ENCODE measurements at regions not wholly inside any gene's neighbourhood (a gene's known extent, or its start where the extent isn't known, plus 50 kb on each side); places are given as distances from the start of the nearest gene placed in this dataset.
"Not testable (repeated sequence)": the region's sequence is repeated elsewhere in the genome, so short reads cannot be mapped to it uniquely, and the experiment has no call there.

DNA sequence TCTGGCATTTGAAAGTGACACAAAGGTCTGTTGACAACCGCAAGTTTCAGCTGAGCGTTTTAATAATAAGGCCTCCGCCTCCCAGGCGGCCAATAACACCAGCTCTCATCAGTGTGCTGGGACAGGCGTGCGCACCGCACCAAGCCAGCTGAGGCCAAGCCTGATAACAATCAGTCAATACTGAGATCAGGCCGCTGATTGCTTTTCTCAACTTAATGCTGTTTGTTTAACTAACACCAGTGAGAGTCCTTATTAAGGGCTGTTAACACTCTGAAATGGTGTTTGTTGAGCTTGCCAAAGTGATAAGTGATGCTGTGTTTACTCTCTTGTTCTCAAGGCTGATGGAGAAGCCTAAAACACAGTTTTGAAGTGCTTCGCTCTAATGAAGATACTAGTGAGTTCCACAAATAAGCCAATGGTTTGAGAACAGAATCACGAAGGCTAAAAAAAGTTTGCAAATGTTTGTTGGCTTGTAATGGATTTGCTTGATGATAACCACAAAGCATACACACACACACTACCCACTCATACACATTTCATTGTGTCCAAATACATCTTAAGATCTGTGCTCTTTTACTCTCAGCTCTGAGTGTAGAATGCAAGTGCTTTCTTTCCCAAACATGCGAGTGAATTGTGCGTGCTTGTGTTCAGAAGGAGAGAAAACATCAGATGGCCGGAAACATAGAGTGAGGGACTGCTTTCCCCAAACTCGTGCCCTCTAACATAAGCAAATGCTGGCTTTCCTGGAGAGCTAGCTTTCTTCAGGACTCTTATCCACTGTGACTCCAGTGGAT is 330.4 kb upstream of the KLF4 start:
- Histone ChIP-seq H3K4me1 (ENCODE audit: control insufficient read depth, insufficient read depth, low read length) (peaks cover 8% of the 10 kb centered on the region), H3K27me3 (ENCODE audit: control insufficient read depth, insufficient read depth, low read length) (peaks cover 29% of the 10 kb centered on the region; the same call in 1 of the 2 replicates), H3K9me3 (ENCODE audit: control insufficient read depth, insufficient read depth, low read depth, low read length) (peaks cover 2% of the 10 kb centered on the region; the same call in 1 of the 2 replicates), H3K9ac (ENCODE audit: low read length) (no peak overlapping the region), H3K27ac (ENCODE audit: low read depth, low read length) (no peak overlapping the region), H3K4me3 (ENCODE audit: low read depth, low read length) (no peak overlapping the region), H3K36me3 (ENCODE audit: control insufficient read depth, insufficient read depth, low read length) (no peaks in the 10 kb centered on the region)

GRCh38 chr9:107818503-107818829 is 328.9 kb upstream of the KLF4 start:
- not testable (repeated sequence) for H3K4me3 ChIP-seq (ENCODE audit: low read depth, low read length); H3K27ac ChIP-seq (ENCODE audit: low read depth, low read length); H3K9me3 ChIP-seq (ENCODE audit: control insufficient read depth, insufficient read depth, low read depth, low read length); H3K4me1 ChIP-seq (ENCODE audit: control insufficient read depth, insufficient read depth, low read length); H3K9ac ChIP-seq (ENCODE audit: low read length); H3K36me3 ChIP-seq (ENCODE audit: control insufficient read depth, insufficient read depth, low read length)
- H3K27me3 ChIP-seq (ENCODE audit: control insufficient read depth, insufficient read depth, low read length): peaks cover 25% of the 10 kb centered on the region; the same call in 1 of the 2 replicates

DNA sequence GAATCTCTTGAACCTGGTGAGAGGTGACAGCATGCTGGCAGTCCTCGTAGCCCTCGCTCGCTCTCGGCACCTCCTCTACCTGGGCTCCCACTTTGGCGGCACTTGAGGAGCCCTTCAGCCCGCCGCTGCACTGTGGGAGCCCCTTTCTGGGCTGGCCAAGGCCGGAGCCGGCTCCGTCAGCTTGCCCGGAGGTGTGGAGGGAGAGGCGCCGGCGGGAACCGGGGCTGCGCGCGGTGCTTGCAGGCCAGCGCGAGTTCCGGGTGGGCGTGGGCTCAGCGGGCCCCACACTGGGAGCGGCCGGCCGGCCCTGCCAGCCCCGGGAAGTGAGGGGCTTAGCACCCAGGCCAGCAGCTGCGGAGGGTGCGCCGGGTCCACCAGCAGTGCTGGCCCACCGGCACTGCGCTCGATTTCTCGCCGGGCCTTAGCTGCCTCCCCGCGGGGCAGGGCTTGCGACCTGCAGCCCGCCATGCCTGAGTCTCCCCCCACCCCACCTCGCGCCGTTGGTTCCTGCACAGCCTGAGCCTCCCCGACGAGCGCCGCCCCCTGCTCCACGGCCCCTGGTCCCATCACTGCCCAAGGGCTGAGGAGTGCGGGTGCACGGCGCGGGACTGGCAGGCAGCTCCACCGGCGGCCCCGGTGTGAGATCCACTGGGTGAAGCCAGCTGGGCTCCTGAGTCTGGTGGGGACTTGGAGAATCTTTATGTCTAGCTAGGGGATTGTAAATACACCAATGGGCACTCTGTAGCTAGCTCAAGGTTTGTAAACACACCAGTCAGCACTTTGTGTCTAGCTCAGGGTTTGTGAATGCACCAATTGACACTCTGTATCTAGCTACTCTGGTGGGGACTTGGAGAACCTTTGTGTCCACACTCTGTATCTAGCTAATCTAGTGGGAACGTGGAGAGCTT is 328.3 kb upstream of the KLF4 start:
- H3K36me3 ChIP-seq (ENCODE audit: control insufficient read depth, insufficient read depth, low read length); H3K27ac ChIP-seq (ENCODE audit: low read depth, low read length); H3K9me3 ChIP-seq (ENCODE audit: control insufficient read depth, insufficient read depth, low read depth, low read length); H3K4me3 ChIP-seq (ENCODE audit: low read depth, low read length); H3K4me1 ChIP-seq (ENCODE audit: control insufficient read depth, insufficient read depth, low read length); H3K9ac ChIP-seq (ENCODE audit: low read length): not testable (repeated sequence)
- peaks cover 19% of the 10 kb centered on the region; the same call in 1 of the 2 replicates for H3K27me3 ChIP-seq (ENCODE audit: control insufficient read depth, insufficient read depth, low read length)

DNA sequence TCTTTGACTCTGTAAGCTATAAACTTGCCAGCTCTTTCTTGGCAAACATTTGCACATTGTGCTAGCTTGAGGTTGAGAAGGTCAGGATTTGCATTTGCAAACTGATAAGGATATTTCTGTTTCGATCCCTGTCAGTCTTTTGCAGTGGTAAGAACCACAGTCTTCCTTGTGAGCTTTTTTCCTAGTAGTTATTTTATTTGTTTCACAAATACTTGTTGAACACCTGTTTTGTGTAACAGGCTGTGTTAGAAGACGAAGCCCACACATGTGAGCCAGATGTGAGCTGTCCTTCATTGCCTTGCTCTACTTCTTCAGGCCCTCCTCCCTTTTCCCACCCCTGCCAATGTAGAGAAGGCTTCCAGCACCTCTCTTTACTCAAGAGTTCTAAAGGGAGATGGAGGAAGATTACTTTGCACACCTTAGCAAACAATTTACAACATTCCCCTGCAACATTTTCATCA is 327.0 kb upstream of the KLF4 start:
- H3K27me3 ChIP-seq (ENCODE audit: control insufficient read depth, insufficient read depth, low read length): peaks cover 15% of the 10 kb centered on the region; the same call in 1 of the 2 replicates
- H3K9me3 ChIP-seq (ENCODE audit: control insufficient read depth, insufficient read depth, low read depth, low read length): peaks cover 2% of the 10 kb centered on the region; the same call in 1 of the 2 replicates
- no peaks in the 10 kb centered on the region for H3K36me3 ChIP-seq (ENCODE audit: control insufficient read depth, insufficient read depth, low read length)
- peaks cover 8% of the 10 kb centered on the region for H3K4me1 ChIP-seq (ENCODE audit: control insufficient read depth, insufficient read depth, low read length)
- H3K4me3 ChIP-seq (ENCODE audit: low read depth, low read length): no peak overlapping the region
- no peak overlapping the region for H3K9ac ChIP-seq (ENCODE audit: low read length)
- H3K27ac ChIP-seq (ENCODE audit: low read depth, low read length): no peak overlapping the region

DNA sequence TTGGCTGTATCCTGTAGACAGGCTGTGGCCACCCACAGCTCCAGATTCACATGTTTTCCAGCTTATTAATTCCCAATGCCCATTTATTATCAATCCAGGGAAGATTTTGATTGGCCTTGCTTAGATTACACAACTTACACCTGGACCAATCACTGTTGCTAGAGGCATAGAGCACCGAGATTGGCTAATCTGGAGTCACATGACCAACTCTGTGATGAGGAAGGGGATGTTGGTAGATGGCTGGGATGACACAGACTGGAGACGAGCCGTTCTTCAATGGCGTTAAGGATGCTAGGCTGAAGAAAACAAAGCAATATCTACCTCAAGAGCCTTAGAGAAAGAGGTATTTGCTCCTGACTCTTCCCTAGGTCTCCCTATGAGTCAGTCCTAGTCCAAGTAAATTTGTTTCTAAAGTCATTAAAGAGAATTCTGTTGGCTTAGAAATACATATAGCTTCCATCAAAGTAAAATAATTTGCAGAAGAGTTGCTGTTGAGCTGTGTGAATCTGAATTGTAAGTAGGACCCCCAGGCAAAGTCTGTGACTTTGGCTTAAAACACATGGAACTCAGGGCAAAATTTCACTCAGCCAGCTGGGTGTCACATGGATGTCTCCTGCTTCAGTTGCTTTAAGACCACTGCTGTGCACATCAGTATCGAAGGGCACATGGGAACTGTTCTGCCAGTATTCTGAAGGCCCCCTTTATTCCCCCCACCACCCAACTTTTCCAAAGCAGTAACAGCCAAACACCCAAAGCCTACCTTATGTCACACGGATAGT is 326.4 kb upstream of the KLF4 start:
- H3K9ac ChIP-seq (ENCODE audit: low read length): no peak overlapping the region
- H3K27ac ChIP-seq (ENCODE audit: low read depth, low read length): no peak overlapping the region
- no peak overlapping the region for H3K4me3 ChIP-seq (ENCODE audit: low read depth, low read length)
- H3K36me3 ChIP-seq (ENCODE audit: control insufficient read depth, insufficient read depth, low read length): no peaks in the 10 kb centered on the region
- H3K27me3 ChIP-seq (ENCODE audit: control insufficient read depth, insufficient read depth, low read length): peaks cover 8% of the 10 kb centered on the region; the same call in 1 of the 2 replicates
- peaks cover 2% of the 10 kb centered on the region; the same call in 1 of the 2 replicates for H3K9me3 ChIP-seq (ENCODE audit: control insufficient read depth, insufficient read depth, low read depth, low read length)
- peaks cover 8% of the 10 kb centered on the region for H3K4me1 ChIP-seq (ENCODE audit: control insufficient read depth, insufficient read depth, low read length)

DNA sequence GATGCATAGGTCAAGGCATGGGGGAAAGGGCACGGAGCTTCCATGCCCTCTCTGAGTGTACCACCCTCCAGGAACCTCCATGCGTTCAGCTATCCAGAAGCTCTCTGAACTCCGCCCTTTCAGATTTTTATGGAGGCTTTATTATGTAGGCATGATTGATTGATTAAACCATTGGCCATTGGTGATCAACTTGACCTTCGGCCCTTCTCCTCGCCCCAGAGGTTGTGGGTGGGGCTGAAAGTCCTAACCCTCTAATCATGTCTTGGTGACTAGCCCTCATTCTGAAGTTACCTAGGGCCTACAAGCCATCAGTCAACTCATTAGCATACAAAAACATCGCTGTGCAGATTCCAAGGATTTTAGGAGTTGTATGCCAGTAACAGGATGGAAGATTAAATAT is 323.7 kb upstream of the KLF4 start:
- H3K36me3 ChIP-seq (ENCODE audit: control insufficient read depth, insufficient read depth, low read length): no peaks in the 10 kb centered on the region
- no peak overlapping the region for H3K9ac ChIP-seq (ENCODE audit: low read length)
- no peak overlapping the region for H3K4me3 ChIP-seq (ENCODE audit: low read depth, low read length)
- H3K27ac ChIP-seq (ENCODE audit: low read depth, low read length): no peak overlapping the region
- H3K27me3 ChIP-seq (ENCODE audit: control insufficient read depth, insufficient read depth, low read length): peaks cover 7% of the 10 kb centered on the region; the same call in 1 of the 2 replicates
- no peaks in the 10 kb centered on the region for H3K4me1 ChIP-seq (ENCODE audit: control insufficient read depth, insufficient read depth, low read length)
- peaks cover 2% of the 10 kb centered on the region; the same call in 1 of the 2 replicates for H3K9me3 ChIP-seq (ENCODE audit: control insufficient read depth, insufficient read depth, low read depth, low read length)

GRCh38 chr9:107810461-107810961 is 320.9 kb upstream of the KLF4 start:
- Histone ChIP-seq H3K9ac (ENCODE audit: low read length) (no peak overlapping the region), H3K27me3 (ENCODE audit: control insufficient read depth, insufficient read depth, low read length) (peaks cover 3% of the 10 kb centered on the region; the same call in 1 of the 2 replicates), H3K27ac (ENCODE audit: low read depth, low read length) (no peak overlapping the region), H3K4me3 (ENCODE audit: low read depth, low read length) (no peak overlapping the region), H3K9me3 (ENCODE audit: control insufficient read depth, insufficient read depth, low read depth, low read length) (no peaks in the 10 kb centered on the region), H3K36me3 (ENCODE audit: control insufficient read depth, insufficient read depth, low read length) (no peaks in the 10 kb centered on the region), H3K4me1 (ENCODE audit: control insufficient read depth, insufficient read depth, low read length) (no peaks in the 10 kb centered on the region)

DNA sequence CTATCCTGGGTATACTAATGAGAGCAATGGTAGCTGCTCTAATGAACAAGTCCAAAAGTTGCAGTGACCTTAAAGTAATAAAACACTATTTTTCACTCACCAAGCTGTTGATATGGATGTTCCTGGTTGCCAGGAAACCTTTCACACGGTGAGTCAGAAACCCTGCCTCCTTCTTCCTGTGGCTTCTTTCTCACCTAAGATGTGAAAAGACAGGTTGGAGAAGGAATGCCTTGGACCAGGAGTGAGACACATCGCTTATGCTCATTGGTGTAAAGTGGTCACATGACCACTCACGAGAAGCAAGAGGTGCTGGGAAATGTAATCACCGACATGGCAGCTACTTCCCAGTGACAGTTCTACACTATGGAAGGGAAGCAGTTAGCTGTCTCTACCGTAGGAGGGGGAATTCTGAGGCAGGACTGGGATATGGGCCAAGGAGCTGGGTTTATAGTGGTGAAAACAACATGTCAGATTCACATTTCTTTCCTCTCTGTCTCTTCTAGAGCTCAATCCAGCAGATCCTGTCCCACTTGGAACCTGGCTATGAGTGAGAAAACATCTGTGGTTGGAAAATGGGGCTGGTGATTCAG is 320.4 kb upstream of the KLF4 start:
- Histone ChIP-seq H3K27me3 (ENCODE audit: control insufficient read depth, insufficient read depth, low read length) (peaks cover 2% of the 10 kb centered on the region; the same call in 1 of the 2 replicates), H3K27ac (ENCODE audit: low read depth, low read length) (no peak overlapping the region), H3K9ac (ENCODE audit: low read length) (no peak overlapping the region), H3K9me3 (ENCODE audit: control insufficient read depth, insufficient read depth, low read depth, low read length) (no peaks in the 10 kb centered on the region), H3K4me1 (ENCODE audit: control insufficient read depth, insufficient read depth, low read length) (no peaks in the 10 kb centered on the region), H3K4me3 (ENCODE audit: low read depth, low read length) (no peak overlapping the region), H3K36me3 (ENCODE audit: control insufficient read depth, insufficient read depth, low read length) (no peaks in the 10 kb centered on the region)

DNA sequence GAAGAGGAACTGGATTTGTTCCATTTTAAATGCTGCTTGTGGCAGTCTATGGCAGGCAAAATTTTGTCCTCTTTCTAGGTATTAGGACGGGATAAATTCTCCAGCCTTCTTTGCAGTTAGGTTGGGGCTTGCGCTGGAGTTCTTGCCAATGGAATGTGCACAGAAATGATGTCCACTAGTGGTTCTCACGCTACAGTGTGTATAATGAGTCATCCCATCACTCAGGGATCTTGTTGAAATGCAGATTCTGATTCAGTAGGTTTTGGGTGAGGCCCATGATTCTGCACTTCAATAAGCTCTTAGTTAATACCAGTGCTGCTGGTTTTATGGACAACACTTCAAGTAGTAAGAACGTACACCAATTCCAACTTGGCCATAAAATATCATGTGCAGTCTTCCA is 317.6 kb upstream of the KLF4 start:
- Histone ChIP-seq H3K9me3 (ENCODE audit: control insufficient read depth, insufficient read depth, low read depth, low read length) (no peaks in the 10 kb centered on the region), H3K36me3 (ENCODE audit: control insufficient read depth, insufficient read depth, low read length) (no peaks in the 10 kb centered on the region), H3K4me1 (ENCODE audit: control insufficient read depth, insufficient read depth, low read length) (no peaks in the 10 kb centered on the region), H3K9ac (ENCODE audit: low read length) (no peak overlapping the region), H3K4me3 (ENCODE audit: low read depth, low read length) (no peak overlapping the region), H3K27ac (ENCODE audit: low read depth, low read length) (no peak overlapping the region), H3K27me3 (ENCODE audit: control insufficient read depth, insufficient read depth, low read length) (no peaks in the 10 kb centered on the region; the same call in 1 of the 2 replicates)

DNA sequence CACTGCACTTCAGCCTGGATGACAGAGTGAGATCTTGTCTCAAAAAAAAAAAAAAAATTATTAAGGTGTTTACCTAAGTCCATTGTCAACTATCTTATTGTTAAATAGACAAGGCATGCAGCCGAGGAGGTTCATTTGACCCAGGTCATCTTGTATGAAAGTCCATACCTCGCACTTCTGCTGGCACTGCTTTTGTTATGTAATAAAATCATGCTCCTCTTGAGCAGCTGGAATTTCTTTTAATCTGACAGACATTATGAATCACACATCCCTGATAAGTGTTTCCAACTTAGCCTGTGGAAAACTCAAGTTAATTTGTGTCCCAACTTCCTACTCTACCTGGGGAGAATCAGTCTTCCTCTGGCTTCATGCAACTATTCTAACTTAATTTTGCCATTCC is 315.6 kb upstream of the KLF4 start:
- Histone ChIP-seq H3K4me3 (ENCODE audit: low read depth, low read length) (no peak overlapping the region), H3K36me3 (ENCODE audit: control insufficient read depth, insufficient read depth, low read length) (no peaks in the 10 kb centered on the region), H3K27ac (ENCODE audit: low read depth, low read length) (no peak overlapping the region), H3K9ac (ENCODE audit: low read length) (no peak overlapping the region), H3K9me3 (ENCODE audit: control insufficient read depth, insufficient read depth, low read depth, low read length) (no peaks in the 10 kb centered on the region), H3K27me3 (ENCODE audit: control insufficient read depth, insufficient read depth, low read length) (no peaks in the 10 kb centered on the region; the same call in 1 of the 2 replicates), H3K4me1 (ENCODE audit: control insufficient read depth, insufficient read depth, low read length) (no peaks in the 10 kb centered on the region)

All from HUES6 (cell line).